GM19395 (cell line): ENCODE measurements at regions not wholly inside any gene's neighbourhood (a gene's known extent, or its start where the extent isn't known, plus 50 kb on each side); places are given as distances from the start of the nearest gene placed in this dataset.
"Not testable (repeated sequence)": the region's sequence is repeated elsewhere in the genome, so short reads cannot be mapped to it uniquely, and the experiment has no call there.

ENCODE experiments used
- ATAC-seq: cut with Tn5 transposase; IDR thresholded peaks from one replicate; pipeline ENCODE4 v1.9.1; 2021; ENCODE audit warnings: mild to moderate bottlenecking, moderate library complexity; ENCODE audit not compliant: unreplicated experiment

DNA sequence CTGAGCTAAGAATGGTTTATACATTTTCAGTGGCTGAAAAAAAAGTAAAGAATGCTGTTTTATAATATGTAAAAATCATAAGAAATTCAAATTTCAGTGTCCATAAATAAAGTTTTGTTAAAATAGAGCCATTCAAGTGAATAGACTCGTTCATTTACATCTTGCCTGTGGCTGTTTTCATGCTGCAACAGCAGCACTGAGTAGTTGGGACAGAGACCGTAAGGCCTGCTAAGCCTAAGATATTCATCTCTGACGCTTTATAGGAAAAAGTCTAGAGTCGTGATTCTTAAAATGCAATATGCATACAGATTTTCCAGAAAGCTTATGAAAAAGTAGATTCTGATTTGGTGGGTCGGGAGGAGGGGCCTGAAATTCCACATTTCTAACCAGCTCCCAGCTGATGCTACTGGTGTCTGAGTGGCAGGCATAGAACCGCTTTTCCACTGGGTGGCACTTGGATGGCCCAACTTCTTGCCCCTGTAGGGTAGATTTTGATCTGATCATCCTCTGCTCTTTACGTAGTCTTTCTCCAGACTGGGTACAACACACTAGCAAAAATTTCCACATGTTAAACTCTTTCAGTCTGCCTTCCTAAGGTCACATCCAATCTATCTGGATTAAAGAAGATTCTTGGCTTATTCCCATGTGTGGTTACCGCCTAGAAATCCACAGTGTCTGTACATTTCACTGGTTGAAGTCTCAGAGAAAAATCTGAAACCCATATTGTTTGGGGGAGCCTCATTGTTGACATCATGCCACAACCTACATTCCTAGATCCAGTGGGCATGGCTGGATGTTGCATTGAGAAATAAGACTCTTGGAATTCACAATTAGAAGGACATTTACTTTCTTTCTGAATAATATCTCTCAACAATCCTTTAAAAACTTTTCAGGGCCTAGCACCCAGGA is 151.2 kb downstream of the C12orf75 start:
- no peak for ATAC-seq

DNA sequence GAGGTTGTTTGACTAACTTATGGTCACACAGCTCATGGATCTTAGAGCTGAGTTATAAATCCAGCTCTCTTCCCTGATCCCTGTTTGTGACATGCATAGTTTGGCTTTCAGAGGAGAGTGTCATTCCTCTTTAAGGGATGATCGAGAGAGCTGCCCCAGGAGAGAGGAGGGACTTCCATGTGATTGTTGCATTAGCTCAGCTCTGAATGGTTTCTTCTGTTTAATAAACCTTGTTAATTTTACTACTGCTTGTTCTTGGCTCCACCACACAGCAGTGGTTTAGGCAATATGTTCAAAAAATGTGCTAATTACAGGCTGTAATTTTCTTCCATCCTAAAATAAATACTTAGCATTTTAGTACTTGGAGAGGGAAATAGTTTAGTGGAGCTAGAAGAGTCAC is 152.5 kb downstream of the C12orf75 start:
- no peak for ATAC-seq

DNA sequence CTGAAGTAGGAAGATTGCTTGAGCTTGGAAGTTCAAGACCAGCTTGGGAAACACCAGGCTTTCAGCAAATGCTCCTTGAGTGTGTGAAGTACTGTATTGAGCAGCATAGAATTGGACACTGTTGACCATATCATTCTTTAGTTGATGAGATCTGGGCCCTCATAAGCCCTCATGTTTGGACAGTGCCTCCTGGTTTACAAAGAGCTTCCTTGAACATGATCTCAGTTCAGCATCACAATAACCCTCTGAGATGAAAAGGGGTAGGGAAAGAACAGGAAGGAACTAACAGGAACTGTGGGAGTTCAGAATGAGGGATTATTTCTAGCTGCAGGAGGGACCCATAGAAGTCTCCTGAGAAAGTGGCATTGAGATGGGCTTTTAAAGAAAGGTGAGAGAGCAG is 153.2 kb downstream of the C12orf75 start:
- ATAC-seq: no peak

DNA sequence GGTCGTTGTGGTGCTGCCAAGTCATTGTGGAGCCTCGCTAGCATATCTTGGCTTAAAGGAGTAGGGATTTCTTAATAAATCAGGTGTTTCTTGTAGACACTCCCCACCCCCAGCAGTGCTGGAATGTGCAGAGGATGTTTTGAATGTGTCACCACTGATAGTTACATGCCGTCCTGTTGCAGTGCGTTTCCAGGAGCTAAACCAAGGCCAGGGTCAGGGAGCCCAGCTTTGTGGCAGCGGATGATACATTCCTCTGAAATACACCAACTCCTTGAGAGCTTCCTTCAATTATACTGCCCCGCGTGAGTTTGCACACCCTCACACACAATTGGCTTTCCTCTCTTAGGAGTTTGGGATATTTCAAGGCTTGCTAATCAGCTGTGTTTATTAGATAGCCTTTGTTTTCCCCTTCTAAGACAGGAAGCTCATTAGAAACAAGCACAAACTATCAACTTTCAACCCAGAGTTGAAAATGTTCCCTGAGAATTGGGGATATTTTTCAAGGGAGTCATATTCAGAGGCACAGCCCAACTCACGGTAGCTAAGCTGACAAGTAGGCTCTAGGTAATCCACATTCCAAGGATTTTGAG is 154.9 kb downstream of the C12orf75 start:
- no peak for ATAC-seq

DNA sequence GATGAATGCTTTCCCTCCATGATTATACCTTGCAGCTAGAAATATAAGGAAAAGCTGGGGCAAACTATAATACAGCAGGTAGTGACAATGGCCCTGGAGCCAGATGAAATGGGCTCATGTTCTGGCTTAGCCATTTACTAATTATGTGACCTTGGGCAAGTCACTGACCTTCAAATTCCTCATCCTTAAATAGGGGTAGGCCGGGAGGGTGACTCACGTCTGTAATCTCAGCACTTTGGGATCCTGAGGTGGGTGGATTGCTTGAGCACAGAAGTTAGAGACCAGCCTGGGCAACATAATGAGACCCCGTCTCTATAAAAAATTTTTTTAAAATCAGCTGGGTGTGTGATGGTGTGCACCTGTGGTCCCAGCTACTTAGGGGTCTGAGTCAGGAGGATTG is 155.4 kb downstream of the C12orf75 start:
- no peak for ATAC-seq

DNA sequence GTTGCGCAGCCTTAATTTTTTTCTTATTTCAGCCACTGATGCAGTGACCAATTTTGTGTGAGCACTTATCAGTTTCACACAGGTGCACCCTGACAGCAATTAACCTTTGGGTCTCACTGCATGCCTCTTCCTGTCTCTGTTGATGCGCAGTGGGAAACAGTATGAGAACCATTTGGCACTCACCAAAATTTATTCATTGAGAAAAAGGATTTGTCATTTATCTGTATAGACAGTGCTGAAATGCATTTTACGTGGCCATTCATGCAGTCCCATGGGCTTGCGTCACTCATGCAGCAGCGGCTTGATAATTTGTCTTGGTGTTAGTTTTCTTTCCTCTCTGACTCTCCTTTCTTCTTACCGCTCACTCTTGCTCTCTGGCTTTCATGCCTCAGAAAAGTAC is 157.5 kb downstream of the C12orf75 start:
- no peak for ATAC-seq

DNA sequence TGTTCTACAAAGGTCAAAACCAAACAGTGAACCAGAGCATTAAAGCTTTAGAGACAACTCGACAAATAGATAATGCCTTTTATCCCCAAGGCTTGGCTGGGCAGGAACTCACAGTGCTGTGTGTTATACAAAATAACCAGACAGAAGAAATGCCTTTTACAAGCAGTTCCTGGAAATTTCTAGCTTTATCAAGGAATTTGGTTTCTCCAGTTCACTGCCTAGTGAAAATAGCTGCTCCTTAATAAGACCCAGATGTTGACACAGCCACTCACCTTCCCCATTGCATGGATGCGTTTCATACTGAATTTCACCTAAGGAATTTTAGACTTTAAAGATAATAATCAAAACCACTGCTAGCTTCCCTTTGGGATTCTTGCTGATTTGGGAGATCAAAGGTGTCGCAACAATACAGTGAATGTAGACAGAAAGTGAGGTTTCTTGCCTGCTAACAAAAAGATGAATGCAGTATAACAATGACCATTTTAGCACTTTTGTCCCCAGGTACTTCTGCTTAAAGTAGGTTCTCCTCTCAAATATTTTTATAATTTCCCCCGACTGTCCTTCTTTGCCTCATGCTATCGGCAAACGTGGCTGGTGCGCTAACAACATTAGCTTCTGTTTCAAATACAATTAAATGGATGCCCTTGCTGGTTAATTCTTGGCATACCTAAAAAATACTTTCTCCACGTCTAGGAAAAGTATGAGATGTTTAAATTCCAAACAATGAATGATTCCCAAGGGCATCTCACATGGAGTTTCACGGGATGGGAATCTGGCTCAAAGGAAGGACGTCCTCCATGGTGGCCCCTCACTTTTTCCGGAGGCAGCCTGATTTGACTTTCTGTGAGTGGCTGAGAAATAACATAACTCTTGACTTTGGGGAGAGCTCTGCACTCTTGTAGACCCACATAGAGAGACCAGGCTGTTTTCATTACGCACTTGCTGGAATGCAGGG is 162.4 kb downstream of the C12orf75 start:
- ATAC-seq: no peak

DNA sequence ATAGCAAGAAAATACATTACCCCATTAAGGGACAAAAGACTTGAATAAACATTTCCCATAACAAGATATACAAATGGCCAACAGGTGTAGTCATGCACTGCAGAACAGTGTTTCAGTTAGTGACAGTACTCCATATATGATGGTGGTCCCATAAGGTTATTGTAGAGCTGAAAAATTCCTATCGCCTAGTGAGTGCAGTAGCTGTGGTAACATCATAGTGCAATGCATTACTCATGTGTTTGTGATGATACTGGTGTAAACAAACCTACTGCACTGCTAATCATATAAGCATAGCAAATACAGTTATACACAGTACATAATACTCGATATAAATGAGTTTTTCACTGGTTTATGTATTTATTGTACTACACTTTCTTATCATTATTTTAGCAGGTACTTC is 168.7 kb downstream of the C12orf75 start:
- ATAC-seq: no peak

DNA sequence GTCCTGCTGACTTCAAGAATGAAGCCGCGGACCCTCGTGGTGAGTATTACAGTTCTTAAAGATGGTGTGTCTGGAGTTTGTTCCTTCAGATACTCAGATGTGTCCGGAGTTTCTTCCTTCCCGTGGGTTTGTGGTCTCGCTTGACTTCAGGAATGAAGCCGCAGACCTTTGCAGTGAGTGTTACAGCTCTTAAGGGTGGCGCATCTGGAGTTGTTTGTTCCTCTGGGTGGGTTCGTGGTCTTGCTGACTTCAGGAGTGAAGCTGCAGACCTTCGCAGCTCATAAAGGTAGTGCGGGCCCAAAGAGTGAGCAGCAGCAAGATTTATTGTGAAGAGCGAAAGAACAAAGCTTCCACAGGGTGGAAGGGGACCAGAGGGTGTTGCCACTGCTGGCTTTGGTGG is 170.2 kb downstream of the C12orf75 start:
- ATAC-seq: not testable (repeated sequence)

DNA sequence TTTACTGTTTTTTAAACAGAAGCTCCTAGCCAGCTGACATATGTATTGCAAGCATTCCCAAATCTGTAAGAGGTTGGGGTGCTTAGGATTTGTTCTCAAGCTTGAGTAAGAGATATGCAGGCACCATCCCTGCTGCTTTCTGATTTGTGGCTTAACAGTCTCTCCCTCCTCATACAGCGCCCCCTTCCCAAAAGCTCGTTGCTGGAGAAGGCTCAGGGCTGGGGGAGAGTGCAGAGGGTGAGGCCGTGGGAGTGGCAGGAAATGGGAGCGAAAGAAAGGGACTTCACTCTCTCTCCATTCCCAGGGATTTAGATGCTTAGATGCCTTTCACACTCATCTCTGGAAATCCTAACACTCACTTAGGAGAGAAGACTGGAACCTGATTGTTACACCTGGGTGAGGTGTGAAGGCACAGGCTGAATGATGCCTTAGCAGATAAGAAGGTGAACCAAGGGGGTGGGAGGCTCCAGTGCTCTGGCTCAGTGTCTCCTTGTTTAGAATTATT is 172.0 kb downstream of the C12orf75 start:
- no peak for ATAC-seq

DNA sequence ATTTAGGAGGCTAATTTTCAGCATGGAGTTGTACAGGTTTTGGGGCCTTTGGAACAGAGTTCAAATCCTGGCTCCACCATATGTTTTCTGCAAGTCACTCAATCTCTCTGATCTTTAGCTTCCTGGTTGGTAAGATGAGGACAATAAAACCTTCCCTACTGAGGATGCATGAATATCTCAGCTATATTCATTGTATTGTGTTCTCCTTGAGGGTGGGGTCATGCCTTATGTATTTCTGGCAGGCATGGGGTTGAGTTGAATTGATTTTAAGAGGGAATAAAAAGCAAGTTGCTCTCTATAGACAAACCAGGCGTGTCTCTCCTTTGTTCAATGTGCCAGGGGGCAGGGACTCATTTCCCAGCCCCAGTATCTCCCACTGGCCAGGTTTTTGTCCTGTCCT is 173.1 kb downstream of the C12orf75 start:
- ATAC-seq: no peak

DNA sequence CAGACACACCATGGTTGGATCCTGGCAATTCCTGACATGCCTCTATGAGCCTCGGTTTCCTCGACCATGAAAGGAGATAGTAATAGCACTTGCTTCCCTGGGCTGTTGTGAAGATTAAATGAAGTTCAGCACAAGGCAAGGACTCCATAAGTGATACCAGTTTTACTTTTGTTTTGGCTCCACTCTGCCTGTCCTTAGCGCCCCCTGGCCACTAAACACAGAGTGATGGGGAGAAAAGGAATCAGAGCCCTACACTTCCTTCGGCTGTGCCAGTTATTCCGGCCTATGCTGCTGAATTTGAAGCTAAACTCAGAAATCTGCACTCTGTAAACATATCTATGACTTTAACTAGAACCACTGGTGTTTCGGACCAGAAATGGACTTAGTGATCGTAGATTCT is 173.8 kb downstream of the C12orf75 start:
- no peak for ATAC-seq

DNA sequence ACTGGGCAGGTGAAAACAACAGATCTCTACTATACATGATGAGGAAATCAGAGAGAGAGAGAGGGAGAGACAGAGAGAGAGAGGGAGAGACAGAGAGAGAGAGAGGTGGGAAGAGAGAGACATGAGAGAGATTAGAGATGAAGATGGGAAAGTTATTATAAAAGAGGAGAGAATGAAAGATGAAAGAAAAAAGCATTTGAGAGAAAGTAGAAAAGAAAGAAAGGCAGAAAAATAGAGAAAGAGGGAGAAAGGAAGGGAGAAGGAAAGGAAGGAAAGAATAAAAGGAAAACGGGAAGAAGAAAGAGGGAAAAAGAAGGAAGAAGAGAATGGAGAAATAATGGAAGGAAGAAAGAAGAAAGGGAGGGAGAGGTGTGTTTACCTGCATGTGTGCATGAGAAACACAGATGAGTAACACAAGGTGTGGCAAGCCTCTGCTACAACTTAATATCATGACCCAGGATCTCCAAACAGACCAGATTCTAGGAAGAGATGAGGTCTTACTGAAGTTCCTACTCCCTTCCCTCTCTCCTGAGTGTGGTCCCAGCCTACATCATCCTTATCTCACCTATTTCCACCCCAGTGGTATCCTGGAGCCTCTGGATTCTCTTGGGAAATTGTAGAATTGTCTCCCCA is 176.3 kb downstream of the C12orf75 start:
- ATAC-seq: no peak

DNA sequence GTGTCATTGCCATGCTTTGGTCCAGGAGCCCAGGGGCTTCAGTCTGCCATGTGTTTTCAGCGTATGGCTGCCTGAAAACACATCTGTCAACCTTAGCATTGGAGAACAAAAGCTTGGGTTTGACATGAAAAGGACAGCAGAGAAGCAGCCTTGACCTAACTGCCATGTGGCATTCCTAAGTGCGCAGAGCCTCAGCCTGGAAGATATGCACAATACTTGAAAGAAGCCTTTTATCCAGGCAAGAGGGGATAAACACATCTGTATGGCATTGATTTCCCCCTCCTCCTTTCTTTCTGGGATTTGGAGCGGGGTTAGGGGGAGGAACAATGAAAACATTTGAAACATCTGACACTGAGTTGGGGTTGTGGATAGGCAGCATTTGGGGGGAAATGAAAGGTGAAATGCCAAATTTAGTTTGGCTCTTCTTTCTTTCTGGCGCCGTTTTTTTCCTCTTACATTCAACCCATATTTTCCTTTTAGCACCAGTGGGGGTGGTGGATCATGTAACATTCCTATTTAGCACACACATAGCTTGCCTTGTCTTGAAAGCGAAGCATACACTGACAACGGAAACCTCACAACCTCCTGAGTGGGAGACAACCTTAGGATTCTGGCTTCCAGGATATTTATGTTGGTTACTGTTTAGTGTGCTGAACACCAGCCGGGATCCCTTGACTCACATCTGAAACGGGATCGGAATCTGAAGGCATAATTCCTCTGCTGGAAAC is 177.0 kb downstream of the C12orf75 start:
- ATAC-seq: no peak

DNA sequence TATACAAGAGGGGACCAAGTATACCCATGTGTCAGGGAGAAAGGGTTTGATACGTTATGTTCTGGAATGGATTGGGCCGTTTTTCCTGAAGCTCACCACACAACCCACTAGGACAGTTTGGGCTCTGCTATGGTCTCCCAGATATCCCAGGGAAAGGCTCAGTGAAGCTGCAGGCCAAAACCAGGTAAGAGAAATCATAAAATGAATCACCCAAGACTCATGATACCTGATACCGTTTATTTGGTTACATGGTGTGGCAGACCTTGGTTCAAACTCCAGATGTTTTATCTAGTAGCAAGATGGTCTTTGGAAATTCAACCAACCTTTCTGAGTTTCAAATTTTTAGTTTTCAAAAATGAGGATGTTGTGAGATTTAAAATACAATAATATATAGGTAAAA is 177.6 kb downstream of the C12orf75 start:
- ATAC-seq: no peak

DNA sequence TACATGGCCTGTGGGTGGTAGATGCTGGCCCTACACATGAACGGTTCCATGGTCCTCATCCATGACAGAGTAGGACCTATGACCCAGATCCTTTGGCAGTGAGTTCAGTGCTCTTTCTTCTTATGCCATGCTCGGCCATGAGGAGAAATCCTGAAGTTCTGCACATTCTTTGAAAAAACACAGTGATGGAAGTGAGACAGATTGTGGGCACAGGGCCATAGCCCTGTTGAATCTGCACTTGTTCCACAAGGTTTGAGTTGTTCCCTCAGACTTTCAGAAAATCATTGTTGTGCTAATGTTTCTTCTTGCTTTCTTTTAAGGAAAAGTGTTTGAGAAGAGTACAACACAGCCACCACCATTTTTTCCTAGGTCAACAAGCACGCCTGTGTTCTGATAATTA is 180.0 kb downstream of the C12orf75 start:
- no peak for ATAC-seq

DNA sequence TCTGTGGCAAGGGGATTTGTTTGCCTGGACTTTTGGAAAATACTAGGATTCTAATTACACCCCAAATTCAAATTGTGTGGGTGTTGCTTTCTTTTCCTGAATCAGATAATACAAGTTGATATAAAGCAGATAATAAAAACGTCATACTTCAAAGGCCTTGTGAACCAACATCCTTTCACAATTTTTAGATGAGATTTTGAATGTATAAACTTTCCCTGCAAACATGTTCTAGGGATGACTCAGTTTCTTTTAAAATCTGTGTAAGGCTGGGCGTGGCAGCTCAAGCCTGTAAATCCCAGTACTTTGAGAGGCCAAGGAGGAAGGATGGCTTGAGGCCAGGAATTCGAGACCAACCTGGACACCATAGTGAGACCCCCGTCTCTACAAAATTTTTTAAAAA is 182.4 kb downstream of the C12orf75 start:
- not testable (repeated sequence) for ATAC-seq

DNA sequence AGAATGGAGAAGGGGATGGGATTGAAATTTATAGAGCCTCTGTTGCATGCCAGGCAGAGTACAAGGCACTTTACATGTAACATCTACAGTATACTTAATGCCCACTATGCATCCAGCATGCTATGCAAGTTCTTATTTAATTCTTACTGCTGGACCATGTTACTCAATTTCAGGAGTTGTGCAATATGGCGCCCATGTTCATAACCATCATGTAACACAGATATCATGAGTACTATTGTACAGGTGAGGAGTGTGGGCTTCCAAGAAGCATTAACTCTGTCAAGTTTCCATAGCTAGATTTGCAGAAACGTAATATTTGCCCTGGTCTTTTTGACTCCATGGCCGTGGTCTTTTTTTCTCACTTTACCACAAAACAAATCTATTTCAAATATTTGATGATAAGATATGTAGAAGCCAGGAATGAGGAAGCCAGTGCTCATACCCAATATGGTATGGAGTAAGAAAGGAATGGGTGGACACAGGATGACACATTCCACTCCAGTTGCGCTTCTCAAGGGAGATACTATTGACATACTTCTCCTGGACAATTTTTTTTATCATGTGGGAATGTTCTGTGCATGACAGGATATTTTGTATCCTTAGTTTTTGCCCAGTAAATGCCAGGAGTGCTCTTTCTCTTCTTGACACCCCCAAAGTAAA is 191.8 kb downstream of the C12orf75 start:
- no peak for ATAC-seq
